ENCODE measurements at regions not wholly inside any gene's neighbourhood (a gene's known extent, or its start where the extent isn't known, plus 50 kb on each side); places are given as distances from the start of the nearest gene placed in this dataset.

DNA sequence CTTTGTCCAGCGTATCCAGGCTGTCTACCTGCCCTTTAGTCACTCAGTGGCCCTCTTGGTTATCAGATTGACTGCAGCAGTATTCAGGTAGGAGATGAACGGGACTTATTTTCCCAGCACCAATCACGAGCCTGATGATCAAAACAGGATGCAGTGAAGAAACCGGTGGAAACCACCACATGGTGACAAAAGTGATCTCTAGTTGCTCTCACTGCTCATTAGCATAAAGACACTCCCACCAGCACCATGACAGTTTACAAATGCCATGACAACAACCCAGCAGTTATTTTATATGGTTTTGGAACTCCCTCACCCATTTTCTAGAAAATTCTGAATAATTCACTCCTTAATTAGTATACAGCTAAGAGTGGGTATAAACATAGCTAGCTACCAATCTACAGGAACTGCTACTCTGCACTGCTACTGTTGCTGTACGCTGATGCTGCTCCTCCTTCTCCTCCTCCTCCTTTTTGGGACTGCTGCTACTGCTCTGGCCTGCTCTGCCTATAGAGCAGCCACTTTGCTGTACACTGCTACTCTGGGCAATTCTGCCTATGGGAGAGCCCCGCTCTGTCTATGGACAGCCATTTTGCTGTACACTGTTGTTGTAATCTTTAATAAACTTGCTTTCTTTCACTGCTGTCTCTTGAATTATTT is 142.5 kb upstream of the SSTR1 start:
- Histone ChIP-seq H3K4me1 (no peaks in the 10 kb centered on the region), H3K4me3 (replicated peaks in 1 of 3) (no peak overlapping the region), H3K27ac (no peak overlapping the region), H3K9me3 (no peaks in the 10 kb centered on the region), H3K27me3 (no peaks in the 10 kb centered on the region), H3K36me3 (no peaks in the 10 kb centered on the region)
- 78 to 88% methylated on average over 6 of the region's 6 CpGs for WGBS, 2 donors
- intact Hi-C loops (cut with DNase I) = no loop called here
- DNase-seq = no peak
- no peak for TF ChIP-seq POLR2A (IDR thresholded peaks at IDR 0.05)
- TF ChIP-seq, protein P1, sequence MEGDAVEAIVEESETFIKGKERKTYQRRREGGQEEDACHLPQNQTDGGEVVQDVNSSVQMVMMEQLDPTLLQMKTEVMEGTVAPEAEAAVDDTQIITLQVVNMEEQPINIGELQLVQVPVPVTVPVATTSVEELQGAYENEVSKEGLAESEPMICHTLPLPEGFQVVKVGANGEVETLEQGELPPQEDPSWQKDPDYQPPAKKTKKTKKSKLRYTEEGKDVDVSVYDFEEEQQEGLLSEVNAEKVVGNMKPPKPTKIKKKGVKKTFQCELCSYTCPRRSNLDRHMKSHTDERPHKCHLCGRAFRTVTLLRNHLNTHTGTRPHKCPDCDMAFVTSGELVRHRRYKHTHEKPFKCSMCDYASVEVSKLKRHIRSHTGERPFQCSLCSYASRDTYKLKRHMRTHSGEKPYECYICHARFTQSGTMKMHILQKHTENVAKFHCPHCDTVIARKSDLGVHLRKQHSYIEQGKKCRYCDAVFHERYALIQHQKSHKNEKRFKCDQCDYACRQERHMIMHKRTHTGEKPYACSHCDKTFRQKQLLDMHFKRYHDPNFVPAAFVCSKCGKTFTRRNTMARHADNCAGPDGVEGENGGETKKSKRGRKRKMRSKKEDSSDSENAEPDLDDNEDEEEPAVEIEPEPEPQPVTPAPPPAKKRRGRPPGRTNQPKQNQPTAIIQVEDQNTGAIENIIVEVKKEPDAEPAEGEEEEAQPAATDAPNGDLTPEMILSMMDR (IDR thresholded peaks at IDR 0.05) = no peak

DNA sequence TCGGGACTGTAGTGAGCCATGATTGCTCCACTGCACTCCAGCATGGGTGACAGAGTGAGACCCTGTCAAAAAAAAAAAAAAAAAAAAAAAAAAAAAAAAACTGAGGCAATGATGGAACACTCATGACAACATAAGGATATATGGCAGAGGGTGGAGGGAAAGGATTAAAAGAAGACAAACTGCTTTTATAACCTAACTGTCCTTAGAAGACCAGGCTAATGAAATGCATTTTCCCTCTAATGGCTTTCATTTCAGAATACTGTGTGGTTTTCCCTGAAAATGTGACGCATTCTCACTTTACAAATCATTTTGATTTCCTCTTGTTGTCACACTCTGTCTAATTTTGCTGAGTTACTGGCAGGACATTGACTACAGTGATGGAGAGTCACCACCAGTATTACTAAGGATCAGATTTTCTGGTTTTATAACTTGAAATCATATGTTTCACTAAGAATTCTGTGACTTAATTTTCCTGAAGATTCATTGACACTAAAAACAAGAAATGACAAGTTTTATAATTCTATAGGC is 137.6 kb upstream of the SSTR1 start:
- no peaks in the 10 kb centered on the region for H3K36me3 ChIP-seq
- WGBS, 2 donors = 86 to 87% methylated on average over 2 of the region's 2 CpGs
- no peaks in the 10 kb centered on the region for H3K27me3 ChIP-seq
- H3K9me3 ChIP-seq = no peaks in the 10 kb centered on the region
- H3K4me1 ChIP-seq = no peaks in the 10 kb centered on the region
- no peak for TF ChIP-seq POLR2A (IDR thresholded peaks at IDR 0.05)
- TF ChIP-seq, protein P1 (IDR thresholded peaks at IDR 0.05) = no peak
- DNase-seq = no peak
- intact Hi-C loops (cut with DNase I) = no loop called here
- no peak overlapping the region for H3K27ac ChIP-seq
- H3K4me3 ChIP-seq (replicated peaks in 1 of 3) = no peak overlapping the region

GRCh38 chr14:38073641-38074040 is 134.1 kb upstream of the SSTR1 start:
- H3K9me3 ChIP-seq = no peaks in the 10 kb centered on the region
- DNase-seq = no peak
- no peak overlapping the region for H3K4me3 ChIP-seq (replicated peaks in 1 of 3)
- no peaks in the 10 kb centered on the region for H3K4me1 ChIP-seq
- no peaks in the 10 kb centered on the region for H3K36me3 ChIP-seq
- H3K27me3 ChIP-seq = no peaks in the 10 kb centered on the region
- TF ChIP-seq POLR2A (IDR thresholded peaks at IDR 0.05) = no peak
- TF ChIP-seq, protein P1 (IDR thresholded peaks at IDR 0.05) = no peak
- 76 to 84% methylated on average over 4 of the region's 4 CpGs for WGBS, 2 donors
- intact Hi-C loops (cut with DNase I) = no loop called here
- H3K27ac ChIP-seq = no peak overlapping the region

DNA sequence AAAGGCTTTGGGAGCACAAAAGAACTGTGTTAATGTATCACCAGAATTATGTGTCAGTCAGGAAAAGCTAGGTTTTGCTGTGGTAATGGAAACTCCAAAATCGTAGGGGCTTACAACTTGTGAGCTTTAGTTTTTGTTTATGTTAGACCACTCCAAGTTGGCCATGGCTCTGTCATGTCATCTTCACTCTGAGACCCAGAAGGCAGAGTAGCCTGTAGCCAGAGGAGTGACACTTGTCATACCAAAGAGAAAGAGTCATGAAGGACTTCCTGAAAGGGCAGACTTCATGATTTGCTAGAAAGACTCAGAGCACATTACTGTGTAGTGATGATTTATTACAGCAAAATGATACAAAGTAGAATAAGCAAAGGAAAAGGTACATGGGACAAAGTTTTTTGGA is 133.6 kb upstream of the SSTR1 start:
- no peak for DNase-seq
- TF ChIP-seq, protein P1 (IDR thresholded peaks at IDR 0.05) = no peak
- no peak for TF ChIP-seq POLR2A (IDR thresholded peaks at IDR 0.05)
- Histone ChIP-seq H3K9me3 (no peaks in the 10 kb centered on the region), H3K4me1 (no peaks in the 10 kb centered on the region), H3K27ac (no peak overlapping the region), H3K27me3 (no peaks in the 10 kb centered on the region), H3K36me3 (no peaks in the 10 kb centered on the region), H3K4me3 (replicated peaks in 1 of 3) (no peak overlapping the region)
- intact Hi-C loops (cut with DNase I) = no loop called here
- 42 to 60% methylated on average over 1 of the region's 1 CpG for WGBS, 2 donors

DNA sequence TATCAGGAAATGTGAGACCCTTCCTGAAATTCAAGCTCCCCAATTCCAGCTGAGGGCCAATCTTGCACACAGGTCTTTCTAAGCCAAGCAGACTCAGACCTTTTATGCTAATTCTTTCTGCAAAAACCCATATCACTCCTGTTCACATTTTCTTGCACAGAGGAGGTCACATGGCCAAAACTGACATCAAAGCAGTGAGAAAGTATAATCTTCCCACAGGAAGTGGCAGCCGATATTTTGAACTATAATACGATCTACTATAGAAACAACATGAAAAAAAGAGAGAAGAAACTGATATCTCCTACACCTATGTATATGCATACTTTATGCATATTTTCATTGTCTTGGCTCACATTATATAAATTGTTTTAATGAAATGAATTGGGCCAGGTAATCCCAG is 132.9 kb upstream of the SSTR1 start:
- intact Hi-C loops (cut with DNase I) = no loop called here
- Histone ChIP-seq H3K27ac (no peak overlapping the region), H3K4me1 (no peaks in the 10 kb centered on the region), H3K9me3 (no peaks in the 10 kb centered on the region), H3K4me3 (replicated peaks in 1 of 3) (no peak overlapping the region), H3K36me3 (no peaks in the 10 kb centered on the region), H3K27me3 (no peaks in the 10 kb centered on the region)
- TF ChIP-seq, protein P1 (IDR thresholded peaks at IDR 0.05) = no peak
- TF ChIP-seq POLR2A (IDR thresholded peaks at IDR 0.05) = no peak
- 85 to 89% methylated on average over 2 of the region's 2 CpGs for WGBS, 2 donors
- no peak for DNase-seq
